ENCODE measurements at regions not wholly inside any gene's neighbourhood (a gene's known extent, or its start where the extent isn't known, plus 50 kb on each side); places are given as distances from the start of the nearest gene placed in this dataset.

DNA sequence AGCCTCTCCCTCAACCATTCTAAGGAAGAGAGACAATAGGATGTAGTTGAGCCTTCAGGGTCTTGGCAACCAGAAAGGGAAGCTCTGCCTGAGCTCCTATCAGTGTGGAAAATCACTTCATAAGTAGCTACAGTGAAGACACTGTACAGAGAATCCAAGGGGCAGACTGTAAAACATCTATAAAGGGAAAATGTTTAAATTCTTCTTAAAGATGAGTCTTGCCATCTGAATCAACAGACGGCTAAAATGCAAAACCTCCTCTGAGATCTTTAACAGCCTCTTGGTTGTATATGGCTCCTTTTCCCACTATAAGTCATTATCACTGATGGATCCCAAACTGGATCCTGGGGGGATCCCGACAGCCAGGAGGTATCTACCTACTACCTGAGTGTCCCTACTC is 239.2 kb upstream of the SOX9 start:
- TF ChIP-seq EZH2phosphoT487 (conservative IDR thresholded peaks at IDR 0.05; ENCODE audit: low read length) = no peak
- TF ChIP-seq, protein P1, sequence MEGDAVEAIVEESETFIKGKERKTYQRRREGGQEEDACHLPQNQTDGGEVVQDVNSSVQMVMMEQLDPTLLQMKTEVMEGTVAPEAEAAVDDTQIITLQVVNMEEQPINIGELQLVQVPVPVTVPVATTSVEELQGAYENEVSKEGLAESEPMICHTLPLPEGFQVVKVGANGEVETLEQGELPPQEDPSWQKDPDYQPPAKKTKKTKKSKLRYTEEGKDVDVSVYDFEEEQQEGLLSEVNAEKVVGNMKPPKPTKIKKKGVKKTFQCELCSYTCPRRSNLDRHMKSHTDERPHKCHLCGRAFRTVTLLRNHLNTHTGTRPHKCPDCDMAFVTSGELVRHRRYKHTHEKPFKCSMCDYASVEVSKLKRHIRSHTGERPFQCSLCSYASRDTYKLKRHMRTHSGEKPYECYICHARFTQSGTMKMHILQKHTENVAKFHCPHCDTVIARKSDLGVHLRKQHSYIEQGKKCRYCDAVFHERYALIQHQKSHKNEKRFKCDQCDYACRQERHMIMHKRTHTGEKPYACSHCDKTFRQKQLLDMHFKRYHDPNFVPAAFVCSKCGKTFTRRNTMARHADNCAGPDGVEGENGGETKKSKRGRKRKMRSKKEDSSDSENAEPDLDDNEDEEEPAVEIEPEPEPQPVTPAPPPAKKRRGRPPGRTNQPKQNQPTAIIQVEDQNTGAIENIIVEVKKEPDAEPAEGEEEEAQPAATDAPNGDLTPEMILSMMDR (IDR thresholded peaks at IDR 0.05; ENCODE audit: insufficient read depth, low read length, poor library complexity, severe bottlenecking) = no peak
- Histone ChIP-seq H3K27ac (ENCODE audit: low read depth, low read length) (no peak overlapping the region), H3K9ac (ENCODE audit: low read length) (no peak overlapping the region), H3F3A (ENCODE audit: insufficient read depth) (no peaks in the 10 kb centered on the region), H3K4me3 (ENCODE audit: insufficient read depth, low read length, poor library complexity, severe bottlenecking) (no peak overlapping the region), H3K79me2 (ENCODE audit: insufficient read depth, low read length) (no peaks in the 10 kb centered on the region), H3K27me3 (ENCODE audit: low read length) (no peaks in the 10 kb centered on the region), H4K20me1 (ENCODE audit: low read depth, low read length) (no peaks in the 10 kb centered on the region), H3K36me3 (ENCODE audit: low read length) (no peaks in the 10 kb centered on the region), H3K9me3 (ENCODE audit: insufficient read depth, low read length) (no peaks in the 10 kb centered on the region), H3K4me2 (ENCODE audit: low read depth, low read length, poor library complexity, severe bottlenecking) (no peak overlapping the region), H2AFZ (ENCODE audit: low read depth, low read length, severe bottlenecking) (no peak overlapping the region), H3K9me2 (replicated peaks; ENCODE audit: insufficient read depth, low read length) (no peaks in the 10 kb centered on the region)

DNA sequence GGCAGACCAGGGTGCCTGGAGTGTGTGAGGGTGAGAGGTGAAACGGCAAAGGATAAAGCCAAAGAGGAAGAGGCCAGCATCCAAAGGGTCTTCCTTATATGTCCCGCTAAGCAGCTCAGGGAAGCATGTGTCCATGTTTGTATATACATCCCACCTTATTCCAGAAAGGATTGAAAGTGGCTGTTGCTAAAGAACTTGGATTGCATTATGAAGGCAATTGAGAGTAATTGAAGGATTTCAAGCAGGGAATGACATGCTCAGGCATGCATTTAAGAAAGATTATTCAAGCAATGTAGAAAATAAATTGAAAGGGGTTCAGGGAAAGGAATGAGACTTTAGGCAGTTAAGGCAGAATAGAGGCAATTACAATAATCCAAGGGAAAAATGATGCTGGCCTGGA is 237.6 kb upstream of the SOX9 start:
- Histone ChIP-seq H4K20me1 (ENCODE audit: low read depth, low read length) (no peaks in the 10 kb centered on the region), H2AFZ (ENCODE audit: low read depth, low read length, severe bottlenecking) (no peak overlapping the region), H3K79me2 (ENCODE audit: insufficient read depth, low read length) (no peaks in the 10 kb centered on the region), H3K4me3 (ENCODE audit: insufficient read depth, low read length, poor library complexity, severe bottlenecking) (no peak overlapping the region), H3K27me3 (ENCODE audit: low read length) (no peaks in the 10 kb centered on the region), H3K4me2 (ENCODE audit: low read depth, low read length, poor library complexity, severe bottlenecking) (no peak overlapping the region), H3K9me3 (ENCODE audit: insufficient read depth, low read length) (no peaks in the 10 kb centered on the region), H3K9me2 (replicated peaks; ENCODE audit: insufficient read depth, low read length) (no peaks in the 10 kb centered on the region), H3K27ac (ENCODE audit: low read depth, low read length) (no peak overlapping the region), H3F3A (ENCODE audit: insufficient read depth) (no peaks in the 10 kb centered on the region), H3K9ac (ENCODE audit: low read length) (no peak overlapping the region), H3K36me3 (ENCODE audit: low read length) (no peaks in the 10 kb centered on the region)
- TF ChIP-seq, protein P1 (IDR thresholded peaks at IDR 0.05; ENCODE audit: insufficient read depth, low read length, poor library complexity, severe bottlenecking) = no peak
- TF ChIP-seq EZH2phosphoT487 (conservative IDR thresholded peaks at IDR 0.05; ENCODE audit: low read length) = no peak

DNA sequence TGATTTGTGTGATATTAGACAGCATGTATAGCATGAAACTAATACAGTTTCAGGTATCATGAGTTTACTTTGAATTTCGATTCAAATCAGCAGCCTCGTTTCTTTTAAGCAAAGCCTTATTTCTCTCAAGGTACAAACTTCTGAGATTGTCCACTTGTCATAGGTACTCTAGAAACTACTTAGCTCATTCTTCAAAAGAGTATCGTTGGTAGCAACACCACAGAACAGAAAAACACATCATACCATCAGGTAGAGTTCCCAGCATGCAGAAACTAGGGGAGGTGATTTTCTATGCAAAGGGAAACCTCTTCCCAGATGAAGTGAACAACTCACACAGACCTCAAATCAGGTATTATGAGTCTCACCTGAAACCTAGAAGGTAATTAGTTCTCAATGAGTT is 237.0 kb upstream of the SOX9 start:
- no peak for TF ChIP-seq EZH2phosphoT487 (conservative IDR thresholded peaks at IDR 0.05; ENCODE audit: low read length)
- TF ChIP-seq, protein P1 (IDR thresholded peaks at IDR 0.05; ENCODE audit: insufficient read depth, low read length, poor library complexity, severe bottlenecking) = no peak
- no peaks in the 10 kb centered on the region for H3K9me2 ChIP-seq (replicated peaks; ENCODE audit: insufficient read depth, low read length)
- H2AFZ ChIP-seq (ENCODE audit: low read depth, low read length, severe bottlenecking) = no peak overlapping the region
- no peaks in the 10 kb centered on the region for H3K79me2 ChIP-seq (ENCODE audit: insufficient read depth, low read length)
- no peak overlapping the region for H3K4me3 ChIP-seq (ENCODE audit: insufficient read depth, low read length, poor library complexity, severe bottlenecking)
- no peaks in the 10 kb centered on the region for H4K20me1 ChIP-seq (ENCODE audit: low read depth, low read length)
- H3K9me3 ChIP-seq (ENCODE audit: insufficient read depth, low read length) = no peaks in the 10 kb centered on the region
- no peaks in the 10 kb centered on the region for H3F3A ChIP-seq (ENCODE audit: insufficient read depth)
- H3K4me2 ChIP-seq (ENCODE audit: low read depth, low read length, poor library complexity, severe bottlenecking) = no peak overlapping the region
- no peak overlapping the region for H3K27ac ChIP-seq (ENCODE audit: low read depth, low read length)
- no peak overlapping the region for H3K9ac ChIP-seq (ENCODE audit: low read length)
- no peaks in the 10 kb centered on the region for H3K36me3 ChIP-seq (ENCODE audit: low read length)
- no peaks in the 10 kb centered on the region for H3K27me3 ChIP-seq (ENCODE audit: low read length)

DNA sequence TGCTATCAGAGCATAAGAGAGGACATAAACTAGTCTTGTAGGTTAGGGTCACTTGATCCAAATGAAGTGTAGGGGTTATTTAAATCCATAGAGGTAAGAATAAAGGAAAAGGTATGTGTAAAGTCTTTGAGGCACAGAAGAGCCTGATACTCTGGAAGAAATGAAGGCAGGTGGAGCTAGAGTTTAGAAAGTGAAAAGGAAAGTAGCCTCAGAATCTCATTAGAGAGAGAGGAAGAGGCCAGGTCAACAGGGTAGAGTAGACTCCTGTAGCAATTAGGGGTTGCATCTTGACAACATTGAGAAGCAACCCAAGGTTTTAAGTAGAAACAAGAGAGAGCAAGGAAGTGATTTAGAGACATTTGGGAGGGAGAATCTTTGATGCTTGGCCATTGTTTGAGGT is 235.2 kb upstream of the SOX9 start:
- no peak for TF ChIP-seq EZH2phosphoT487 (conservative IDR thresholded peaks at IDR 0.05; ENCODE audit: low read length)
- TF ChIP-seq, protein P1 (IDR thresholded peaks at IDR 0.05; ENCODE audit: insufficient read depth, low read length, poor library complexity, severe bottlenecking) = no peak
- no peaks in the 10 kb centered on the region for H3K27me3 ChIP-seq (ENCODE audit: low read length)
- no peak overlapping the region for H3K27ac ChIP-seq (ENCODE audit: low read depth, low read length)
- no peaks in the 10 kb centered on the region for H3K36me3 ChIP-seq (ENCODE audit: low read length)
- H2AFZ ChIP-seq (ENCODE audit: low read depth, low read length, severe bottlenecking) = no peak overlapping the region
- H3F3A ChIP-seq (ENCODE audit: insufficient read depth) = no peaks in the 10 kb centered on the region
- no peaks in the 10 kb centered on the region for H4K20me1 ChIP-seq (ENCODE audit: low read depth, low read length)
- H3K9me2 ChIP-seq (replicated peaks; ENCODE audit: insufficient read depth, low read length) = no peaks in the 10 kb centered on the region
- no peak overlapping the region for H3K4me3 ChIP-seq (ENCODE audit: insufficient read depth, low read length, poor library complexity, severe bottlenecking)
- H3K9me3 ChIP-seq (ENCODE audit: insufficient read depth, low read length) = no peaks in the 10 kb centered on the region
- H3K4me2 ChIP-seq (ENCODE audit: low read depth, low read length, poor library complexity, severe bottlenecking) = no peak overlapping the region
- no peak overlapping the region for H3K9ac ChIP-seq (ENCODE audit: low read length)
- no peaks in the 10 kb centered on the region for H3K79me2 ChIP-seq (ENCODE audit: insufficient read depth, low read length)
